Ishikawa (cell line): ENCODE measurements at regions not wholly inside any gene's neighbourhood (a gene's known extent, or its start where the extent isn't known, plus 50 kb on each side); places are given as distances from the start of the nearest gene placed in this dataset.

Source experiments
- TAF1 ChIP-seq: IDR thresholded peaks from 2 replicates; pipeline ENCODE4 v1.6.1; 2012; ENCODE audit warnings: low read depth, mild to moderate bottlenecking
- TF ChIP-seq, protein P1 (sequence below): IDR thresholded peaks from 2 replicates; pipeline ENCODE4 v1.6.1; 2012

- TF ChIP-seq TAF1, result no peak
- TF ChIP-seq, protein P1, sequence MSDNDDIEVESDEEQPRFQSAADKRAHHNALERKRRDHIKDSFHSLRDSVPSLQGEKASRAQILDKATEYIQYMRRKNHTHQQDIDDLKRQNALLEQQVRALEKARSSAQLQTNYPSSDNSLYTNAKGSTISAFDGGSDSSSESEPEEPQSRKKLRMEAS, result no peak
Observed at GRCh38 chr2:118301248-118301647, 213.0 kb downstream of the INSIG2 start.
